ENCODE measurements at regions not wholly inside any gene's neighbourhood (a gene's known extent, or its start where the extent isn't known, plus 50 kb on each side); places are given as distances from the start of the nearest gene placed in this dataset.

DNA sequence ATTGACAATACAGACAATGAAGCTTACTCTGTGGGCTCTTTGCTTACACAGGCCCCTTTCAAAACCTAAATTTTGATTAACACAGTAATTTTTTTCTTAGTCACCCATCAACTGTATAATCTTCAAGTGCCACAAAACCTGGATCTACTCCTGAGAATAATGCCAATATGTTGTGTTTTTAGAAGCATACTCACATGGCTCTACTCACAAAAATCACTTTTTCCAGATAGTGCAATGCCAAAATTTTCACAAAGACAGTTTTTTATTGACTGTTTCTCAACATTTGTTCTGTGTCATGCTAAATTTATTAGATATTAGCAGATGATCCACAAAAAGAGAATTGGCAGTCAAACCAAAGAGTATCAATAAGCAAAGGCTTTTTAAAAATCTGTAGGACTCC lies 493.7 kb upstream of the C1orf87 start:
- TF ChIP-seq CTCF (conservative IDR thresholded peaks at IDR 0.05; ENCODE audit: low read depth, low read length) (no peak), EZH2 (IDR thresholded peaks at IDR 0.05; ENCODE audit: borderline replicate concordance, low read depth, low read length, poor library complexity, severe bottlenecking) (no peak)

All from A673 (cell line).